ENCODE measurements at regions not wholly inside any gene's neighbourhood (a gene's known extent, or its start where the extent isn't known, plus 50 kb on each side); places are given as distances from the start of the nearest gene placed in this dataset.

DNA sequence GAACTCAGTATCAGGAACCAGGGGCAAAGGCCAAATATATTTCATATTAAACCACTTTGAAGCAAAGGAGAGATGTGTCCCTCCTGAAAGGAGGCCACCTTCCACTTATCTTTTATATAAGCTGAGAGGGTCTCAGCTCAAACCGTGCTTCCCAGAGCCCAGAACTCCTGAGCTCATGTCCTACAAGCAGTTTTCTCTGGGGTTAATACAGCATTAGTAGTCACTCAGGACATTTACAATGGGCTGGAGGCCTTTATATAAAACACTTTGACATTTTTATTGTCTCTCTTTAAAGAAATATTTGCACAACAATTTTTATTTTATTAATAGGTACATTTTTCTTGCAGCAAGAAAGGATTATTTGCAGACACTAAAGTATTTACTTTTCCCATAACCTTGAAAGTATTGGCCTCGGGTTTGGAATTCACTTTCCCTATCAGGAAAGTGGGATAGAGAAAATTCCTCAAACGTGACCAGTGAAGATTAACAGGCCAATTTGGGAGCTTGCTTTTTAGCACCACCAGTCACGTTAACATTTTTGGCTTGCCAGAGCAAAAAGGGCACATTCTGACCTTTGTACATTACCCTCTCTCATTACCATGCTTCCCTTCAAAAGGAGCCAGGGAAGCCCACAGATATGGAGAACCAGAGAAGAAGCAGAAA lies 464.9 kb upstream of the NRP1 start:
- TF ChIP-seq EZH2phosphoT487 (IDR thresholded peaks at IDR 0.05; ENCODE audit: borderline replicate concordance, low read length) = no peak
- TF ChIP-seq, protein P1, sequence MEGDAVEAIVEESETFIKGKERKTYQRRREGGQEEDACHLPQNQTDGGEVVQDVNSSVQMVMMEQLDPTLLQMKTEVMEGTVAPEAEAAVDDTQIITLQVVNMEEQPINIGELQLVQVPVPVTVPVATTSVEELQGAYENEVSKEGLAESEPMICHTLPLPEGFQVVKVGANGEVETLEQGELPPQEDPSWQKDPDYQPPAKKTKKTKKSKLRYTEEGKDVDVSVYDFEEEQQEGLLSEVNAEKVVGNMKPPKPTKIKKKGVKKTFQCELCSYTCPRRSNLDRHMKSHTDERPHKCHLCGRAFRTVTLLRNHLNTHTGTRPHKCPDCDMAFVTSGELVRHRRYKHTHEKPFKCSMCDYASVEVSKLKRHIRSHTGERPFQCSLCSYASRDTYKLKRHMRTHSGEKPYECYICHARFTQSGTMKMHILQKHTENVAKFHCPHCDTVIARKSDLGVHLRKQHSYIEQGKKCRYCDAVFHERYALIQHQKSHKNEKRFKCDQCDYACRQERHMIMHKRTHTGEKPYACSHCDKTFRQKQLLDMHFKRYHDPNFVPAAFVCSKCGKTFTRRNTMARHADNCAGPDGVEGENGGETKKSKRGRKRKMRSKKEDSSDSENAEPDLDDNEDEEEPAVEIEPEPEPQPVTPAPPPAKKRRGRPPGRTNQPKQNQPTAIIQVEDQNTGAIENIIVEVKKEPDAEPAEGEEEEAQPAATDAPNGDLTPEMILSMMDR (IDR thresholded peaks at IDR 0.05; ENCODE audit: low read depth, low read length, poor library complexity, severe bottlenecking) = no peak
